IPS-15b (cell line): ENCODE measurements at regions not wholly inside any gene's neighbourhood (a gene's known extent, or its start where the extent isn't known, plus 50 kb on each side); places are given as distances from the start of the nearest gene placed in this dataset.
"Not testable (repeated sequence)": the region's sequence is repeated elsewhere in the genome, so short reads cannot be mapped to it uniquely, and the experiment has no call there.

Source experiments
- H3K27me3 ChIP-seq: one replicate; pipeline ENCODE4 v1.6.1; 2013; ENCODE audit warnings: low read length; ENCODE audit not compliant: control insufficient read depth, insufficient read depth
- H3K36me3 ChIP-seq: one replicate; pipeline ENCODE4 v1.6.1; 2013; ENCODE audit warnings: low read length; ENCODE audit not compliant: control insufficient read depth, insufficient read depth
- H3K4me1 ChIP-seq: one replicate; pipeline ENCODE4 v1.6.1; 2013; ENCODE audit warnings: mild to moderate bottlenecking, low read length; ENCODE audit not compliant: control insufficient read depth, insufficient read depth
- H3K4me3 ChIP-seq: one replicate; pipeline ENCODE4 v1.5.1; 2013; ENCODE audit warnings: low read depth, low read length
- H3K9ac ChIP-seq: one replicate; pipeline ENCODE4 v1.6.1; 2013; ENCODE audit warnings: low read depth, mild to moderate bottlenecking, low read length
- H3K9me3 ChIP-seq: one replicate; pipeline ENCODE4 v1.6.1; 2013; ENCODE audit warnings: mild to moderate bottlenecking, low read length; ENCODE audit not compliant: control insufficient read depth, insufficient read depth

GRCh38 chr15:29648415-29648814, 173.9 kb downstream of the TJP1 start:
- H3K36me3 ChIP-seq, H3K27me3 ChIP-seq, H3K4me1 ChIP-seq: not testable (repeated sequence)

GRCh38 chr15:29645841-29646240, 176.4 kb downstream of the TJP1 start:
- no peaks in the 10 kb centered on the region for H3K36me3 ChIP-seq
- no peaks in the 10 kb centered on the region for H3K4me1 ChIP-seq
- no peaks in the 10 kb centered on the region for H3K9me3 ChIP-seq
- no peak overlapping the region for H3K4me3 ChIP-seq
- H3K27me3 ChIP-seq: no peaks in the 10 kb centered on the region
- no peak overlapping the region for H3K9ac ChIP-seq

More at GRCh38 chr15:29648415-29648814, 173.9 kb downstream of the TJP1 start:
- H3K9me3 ChIP-seq, H3K9ac ChIP-seq, H3K4me3 ChIP-seq: not testable (repeated sequence)

- not testable (repeated sequence) for H3K27me3 ChIP-seq, H3K4me1 ChIP-seq, H3K9ac ChIP-seq, H3K36me3 ChIP-seq, H3K4me3 ChIP-seq, H3K9me3 ChIP-seq
Measured at GRCh38 chr15:29644361-29644760, 177.9 kb downstream of the TJP1 start.

GRCh38 chr15:29638781-29639180, 183.5 kb downstream of the TJP1 start:
- Histone ChIP-seq H3K9me3 (no peaks in the 10 kb centered on the region), H3K9ac (no peak overlapping the region), H3K4me3 (no peak overlapping the region), H3K36me3 (no peaks in the 10 kb centered on the region), H3K27me3 (no peaks in the 10 kb centered on the region), H3K4me1 (no peaks in the 10 kb centered on the region)

GRCh38 chr15:29638011-29638410, 184.3 kb downstream of the TJP1 start:
- H3K9ac ChIP-seq: no peak overlapping the region
- no peaks in the 10 kb centered on the region for H3K4me1 ChIP-seq
- no peak overlapping the region for H3K4me3 ChIP-seq
- no peaks in the 10 kb centered on the region for H3K27me3 ChIP-seq
- H3K9me3 ChIP-seq: no peaks in the 10 kb centered on the region
- no peaks in the 10 kb centered on the region for H3K36me3 ChIP-seq

GRCh38 chr15:29637555-29637954, 184.7 kb downstream of the TJP1 start:
- no peak overlapping the region for H3K9ac ChIP-seq
- H3K9me3 ChIP-seq: no peaks in the 10 kb centered on the region
- no peaks in the 10 kb centered on the region for H3K27me3 ChIP-seq
- no peak overlapping the region for H3K4me3 ChIP-seq
- no peaks in the 10 kb centered on the region for H3K36me3 ChIP-seq
- no peaks in the 10 kb centered on the region for H3K4me1 ChIP-seq

- Histone ChIP-seq H3K36me3 (no peaks in the 10 kb centered on the region), H3K9ac (no peak overlapping the region), H3K27me3 (no peaks in the 10 kb centered on the region), H3K4me3 (no peak overlapping the region), H3K9me3 (no peaks in the 10 kb centered on the region), H3K4me1 (no peaks in the 10 kb centered on the region)
Measured at GRCh38 chr15:29636921-29637320, 185.3 kb downstream of the TJP1 start.

- no peaks in the 10 kb centered on the region for H3K36me3 ChIP-seq
- no peak overlapping the region for H3K4me3 ChIP-seq
- H3K9me3 ChIP-seq: no peaks in the 10 kb centered on the region
- H3K9ac ChIP-seq: no peak overlapping the region
- H3K4me1 ChIP-seq: peaks cover 1% of the 10 kb centered on the region
- H3K27me3 ChIP-seq: no peaks in the 10 kb centered on the region
Measured at GRCh38 chr15:29636140-29636539, 186.1 kb downstream of the TJP1 start.

- Histone ChIP-seq H3K4me1 (peaks cover 2% of the 10 kb centered on the region), H3K9me3 (no peaks in the 10 kb centered on the region), H3K9ac (no peak overlapping the region), H3K36me3 (no peaks in the 10 kb centered on the region), H3K27me3 (no peaks in the 10 kb centered on the region), H3K4me3 (no peak overlapping the region)
Measured at GRCh38 chr15:29635513-29636098, 186.7 kb downstream of the TJP1 start.

- Histone ChIP-seq H3K9me3 (no peaks in the 10 kb centered on the region), H3K4me3 (no peak overlapping the region), H3K4me1 (peaks cover 2% of the 10 kb centered on the region), H3K36me3 (no peaks in the 10 kb centered on the region), H3K27me3 (no peaks in the 10 kb centered on the region), H3K9ac (no peak overlapping the region)
Measured at GRCh38 chr15:29633971-29634370, 188.3 kb downstream of the TJP1 start.

GRCh38 chr15:29632671-29633406, 189.4 kb downstream of the TJP1 start:
- Histone ChIP-seq H3K9me3 (no peaks in the 10 kb centered on the region), H3K4me3 (no peak overlapping the region), H3K9ac (no peak overlapping the region), H3K27me3 (no peaks in the 10 kb centered on the region), H3K4me1 (peaks cover 2% of the 10 kb centered on the region), H3K36me3 (no peaks in the 10 kb centered on the region)
